ENCODE measurements at regions not wholly inside any gene's neighbourhood (a gene's known extent, or its start where the extent isn't known, plus 50 kb on each side); places are given as distances from the start of the nearest gene placed in this dataset.

DNA sequence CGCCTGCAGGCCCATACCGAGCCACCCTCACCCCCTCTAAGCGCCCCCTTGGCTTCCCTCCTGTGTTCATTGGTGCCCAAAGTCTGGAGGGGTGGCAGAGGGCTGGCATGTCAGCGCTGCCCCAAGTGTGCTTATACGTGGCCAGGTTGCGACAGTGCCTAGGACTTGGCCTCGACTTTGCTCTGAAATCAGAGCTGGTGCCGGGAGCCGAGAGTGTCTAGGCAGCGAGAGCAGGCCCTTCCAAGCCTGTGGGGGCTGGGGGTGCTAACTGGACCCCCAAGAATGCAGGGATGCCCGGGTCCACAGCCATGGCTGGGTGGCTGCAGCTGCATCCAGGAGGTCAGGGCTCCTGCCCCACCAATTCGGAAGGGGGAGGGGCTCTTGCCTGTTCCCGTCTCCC, 95.6 kb upstream of the MGAT5 start:
- in situ Hi-C loops (cut with MboI; ENCODE audit: low sequenced_read_pairs) = no loop called here
- no peak overlapping the region for H3K18ac ChIP-seq (ENCODE audit: low read depth, low read length)
- no peak overlapping the region for H3K23ac ChIP-seq (ENCODE audit: low read depth, low read length)
- no peak for DNase-seq
- no peak overlapping the region for H2BK120ac ChIP-seq (ENCODE audit: low read depth, low read length)
- no TSS peak for BruUV-seq (replicated peaks)
- no peak overlapping the region for H4K5ac ChIP-seq (ENCODE audit: low read depth, low read length)
- TF ChIP-seq CTCF (conservative IDR thresholded peaks at IDR 0.05; ENCODE audit: low read depth, low read length) = no peak
- TF ChIP-seq MXI1 (IDR thresholded peaks at IDR 0.05; ENCODE audit: borderline replicate concordance, low read depth, low read length) = no peak
- no peak for TF ChIP-seq MAZ (IDR thresholded peaks at IDR 0.05; ENCODE audit: borderline replicate concordance, low read depth, low read length)
- TF ChIP-seq SMC3 (IDR thresholded peaks at IDR 0.05; ENCODE audit: low read depth, low read length) = no peak
- no peak for TF ChIP-seq ELK1 (IDR thresholded peaks at IDR 0.05; ENCODE audit: borderline replicate concordance, low read depth, low read length)
- TF ChIP-seq, protein P1, sequence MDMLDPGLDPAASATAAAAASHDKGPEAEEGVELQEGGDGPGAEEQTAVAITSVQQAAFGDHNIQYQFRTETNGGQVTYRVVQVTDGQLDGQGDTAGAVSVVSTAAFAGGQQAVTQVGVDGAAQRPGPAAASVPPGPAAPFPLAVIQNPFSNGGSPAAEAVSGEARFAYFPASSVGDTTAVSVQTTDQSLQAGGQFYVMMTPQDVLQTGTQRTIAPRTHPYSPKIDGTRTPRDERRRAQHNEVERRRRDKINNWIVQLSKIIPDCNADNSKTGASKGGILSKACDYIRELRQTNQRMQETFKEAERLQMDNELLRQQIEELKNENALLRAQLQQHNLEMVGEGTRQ (IDR thresholded peaks at IDR 0.05; ENCODE audit: low read depth, low read length) = no peak
- no peak for TF ChIP-seq FOS (IDR thresholded peaks at IDR 0.05; ENCODE audit: low read depth, low read length)
- TF ChIP-seq CEBPB (IDR thresholded peaks at IDR 0.05; ENCODE audit: low read depth, low read length) = no peak
- H2BK5ac ChIP-seq (ENCODE audit: low read depth, low read length, poor library complexity, severe bottlenecking) = no peak overlapping the region
- H3K4me3 ChIP-seq (ENCODE audit: insufficient read depth, low read depth, low read length) = no peak overlapping the region
- H3K9me1 ChIP-seq (ENCODE audit: insufficient read depth, low read length) = peaks cover 33% of the 10 kb centered on the region
- peaks cover 14% of the 10 kb centered on the region for H3K36me3 ChIP-seq (ENCODE audit: control insufficient read depth, insufficient read depth, low read length)
- WGBS, 2 experiments (ENCODE audit: extremely low coverage in 2 of 2, insufficient read length in 1 of 2) = 85% methylated on average over 5 of the region's 13 CpGs; no CpG with 5 or more reads in 1 of the 2 experiments
- H4K20me1 ChIP-seq (ENCODE audit: insufficient read depth, low read length) = peaks cover 92% of the 10 kb centered on the region
- ATAC-seq (ENCODE audit: low read depth) = no peak
- no peak overlapping the region for H3K4me2 ChIP-seq (ENCODE audit: low read depth, low read length)
- H3K4me1 ChIP-seq (ENCODE audit: control insufficient read depth, insufficient read depth, low read length) = peaks cover 15% of the 10 kb centered on the region
- no peak overlapping the region for H3K9ac ChIP-seq (ENCODE audit: low read depth, low read length)
- CTCF ChIA-PET = no interaction called here
- intact Hi-C loops (cut with micrococcal nuclease) = no loop called here
- POLR2A ChIA-PET (ENCODE audit: unreplicated experiment) = no interaction called here
- dilution Hi-C loops (cut with HindIII; ENCODE audit: low sequenced_read_pairs, unreplicated experiment) = no loop called here
- H3K56ac ChIP-seq (ENCODE audit: extremely low read depth, insufficient read depth, low read length) = no peak overlapping the region
- H3K27me3 ChIP-seq (ENCODE audit: control insufficient read depth, insufficient read depth, low read length) = no peaks in the 10 kb centered on the region
- H3K14ac ChIP-seq (replicated peaks; ENCODE audit: low read depth, low read length) = no peak overlapping the region
- no peak overlapping the region for H2BK20ac ChIP-seq (ENCODE audit: low read depth, low read length)
- no peaks in the 10 kb centered on the region for H3K9me3 ChIP-seq (ENCODE audit: control insufficient read depth, insufficient read depth, low read length)
- no peak overlapping the region for H2AK9ac ChIP-seq (replicated peaks; ENCODE audit: low read depth, low read length, poor library complexity)
- no peak overlapping the region for H3K27ac ChIP-seq (ENCODE audit: insufficient read depth, low read length)
- H4K91ac ChIP-seq (ENCODE audit: insufficient read depth, low read depth, low read length) = no peak overlapping the region
- peaks cover 49 to 95% of the 10 kb centered on the region in 2 experiments for H3K79me1 ChIP-seq (ENCODE audit: low read depth in 1 of 2, low read length in 2 of 2)
- no peak overlapping the region for H2BK15ac ChIP-seq (ENCODE audit: low read depth, low read length)
- H2AK5ac ChIP-seq (ENCODE audit: low read depth, low read length) = no peak overlapping the region
- H2AFZ ChIP-seq (replicated peaks; ENCODE audit: low read length, poor library complexity) = no peak overlapping the region
- no peak overlapping the region for H3K4ac ChIP-seq (ENCODE audit: low read depth, low read length)
- H4K8ac ChIP-seq (ENCODE audit: low read depth in 2 of 2, low read length in 2 of 2) = no peak overlapping the region
